ENCODE measurements at regions not wholly inside any gene's neighbourhood (a gene's known extent, or its start where the extent isn't known, plus 50 kb on each side); places are given as distances from the start of the nearest gene placed in this dataset.

DNA sequence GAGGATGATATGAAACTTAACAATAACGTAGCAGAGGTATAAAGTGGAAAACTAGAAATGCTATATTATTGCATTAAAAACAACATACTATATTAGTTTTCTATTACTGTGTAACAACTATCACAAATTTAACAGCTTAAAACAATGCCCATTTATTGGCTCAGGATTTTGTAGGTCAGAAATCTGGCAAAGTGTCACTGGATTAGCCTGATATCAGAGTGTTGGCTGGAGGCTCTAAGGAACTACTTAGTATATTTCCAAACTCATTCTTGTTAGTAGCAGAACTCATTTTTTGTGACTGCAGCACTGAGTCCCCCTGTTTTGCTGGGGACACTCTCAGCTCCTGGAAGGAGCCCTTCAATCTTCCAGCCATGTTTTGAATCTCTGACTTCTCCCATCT lies 306.8 kb downstream of the ETV1 start:
- no peak overlapping the region for H3K27ac ChIP-seq (ENCODE audit: low read length in 2 of 2)
- ATAC-seq (ENCODE audit: low read depth): no peak
- peaks cover 2% of the 10 kb centered on the region for H3K9me3 Mint-ChIP-seq (ENCODE audit: insufficient read depth)
- H3K9me3 ChIP-seq (ENCODE audit: control extremely low read depth in 1 of 3, control insufficient read depth in 2 of 3, insufficient read depth in 1 of 3, low read length in 2 of 3): no peaks in the 10 kb centered on the region
- H3K4me2 ChIP-seq (replicated peaks; ENCODE audit: low read depth, low read length, poor library complexity, severe bottlenecking): no peak overlapping the region
- H2AFZ ChIP-seq (ENCODE audit: insufficient read depth, low read depth, low read length, poor library complexity, severe bottlenecking): no peak overlapping the region
- TF ChIP-seq, protein P1, sequence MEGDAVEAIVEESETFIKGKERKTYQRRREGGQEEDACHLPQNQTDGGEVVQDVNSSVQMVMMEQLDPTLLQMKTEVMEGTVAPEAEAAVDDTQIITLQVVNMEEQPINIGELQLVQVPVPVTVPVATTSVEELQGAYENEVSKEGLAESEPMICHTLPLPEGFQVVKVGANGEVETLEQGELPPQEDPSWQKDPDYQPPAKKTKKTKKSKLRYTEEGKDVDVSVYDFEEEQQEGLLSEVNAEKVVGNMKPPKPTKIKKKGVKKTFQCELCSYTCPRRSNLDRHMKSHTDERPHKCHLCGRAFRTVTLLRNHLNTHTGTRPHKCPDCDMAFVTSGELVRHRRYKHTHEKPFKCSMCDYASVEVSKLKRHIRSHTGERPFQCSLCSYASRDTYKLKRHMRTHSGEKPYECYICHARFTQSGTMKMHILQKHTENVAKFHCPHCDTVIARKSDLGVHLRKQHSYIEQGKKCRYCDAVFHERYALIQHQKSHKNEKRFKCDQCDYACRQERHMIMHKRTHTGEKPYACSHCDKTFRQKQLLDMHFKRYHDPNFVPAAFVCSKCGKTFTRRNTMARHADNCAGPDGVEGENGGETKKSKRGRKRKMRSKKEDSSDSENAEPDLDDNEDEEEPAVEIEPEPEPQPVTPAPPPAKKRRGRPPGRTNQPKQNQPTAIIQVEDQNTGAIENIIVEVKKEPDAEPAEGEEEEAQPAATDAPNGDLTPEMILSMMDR (IDR thresholded peaks at IDR 0.05): no peak
- TF ChIP-seq EZH2 (IDR thresholded peaks at IDR 0.05; ENCODE audit: borderline replicate concordance, insufficient read depth, low read depth, low read length, poor library complexity, severe bottlenecking): no peak
- no peak overlapping the region for H3K4me3 ChIP-seq (ENCODE audit: control extremely low read depth in 1 of 5, extremely low read depth in 1 of 5, insufficient read depth in 1 of 5, low read depth in 2 of 5, low read length in 4 of 5)
- H3K4me3 Mint-ChIP-seq: no peak overlapping the region
- WGBS (ENCODE audit: insufficient coverage): no CpG with 5 or more reads among the region's 1 CpG
- ChIA-PET POLR2A (no interaction called here), CTCF (no interaction called here)
- H4K20me1 ChIP-seq (ENCODE audit: control insufficient read depth, insufficient read depth, low read length, poor library complexity, severe bottlenecking): no peaks in the 10 kb centered on the region
- intact Hi-C loops (cut with micrococcal nuclease): no loop called here
- H3K36me3 ChIP-seq (replicated peaks in 1 of 2; ENCODE audit: control extremely low read depth in 1 of 2, control insufficient read depth in 1 of 2, extremely low read depth in 1 of 2, insufficient read depth in 2 of 2, low read length in 1 of 2): no peaks in the 10 kb centered on the region
- no peaks in the 10 kb centered on the region for H3K4me1 ChIP-seq (ENCODE audit: control insufficient read depth in 2 of 2, insufficient read depth in 2 of 2, low read length in 2 of 2)
- H3K27me3 ChIP-seq (replicated peaks in 1 of 4; ENCODE audit: control extremely low read depth in 1 of 4, control insufficient read depth in 3 of 4, insufficient read depth in 4 of 4, low read length in 3 of 4): no peaks in the 10 kb centered on the region
- H3K79me2 ChIP-seq (ENCODE audit: control insufficient read depth, insufficient read depth, low read length): no peaks in the 10 kb centered on the region
- H3K4me1 Mint-ChIP-seq: no peaks in the 10 kb centered on the region
- no peak overlapping the region for H3K27ac Mint-ChIP-seq
- no peaks in the 10 kb centered on the region for H3K27me3 Mint-ChIP-seq
- H3K9ac ChIP-seq (ENCODE audit: low read length): no peak overlapping the region
- no peak for DNase-seq

DNA sequence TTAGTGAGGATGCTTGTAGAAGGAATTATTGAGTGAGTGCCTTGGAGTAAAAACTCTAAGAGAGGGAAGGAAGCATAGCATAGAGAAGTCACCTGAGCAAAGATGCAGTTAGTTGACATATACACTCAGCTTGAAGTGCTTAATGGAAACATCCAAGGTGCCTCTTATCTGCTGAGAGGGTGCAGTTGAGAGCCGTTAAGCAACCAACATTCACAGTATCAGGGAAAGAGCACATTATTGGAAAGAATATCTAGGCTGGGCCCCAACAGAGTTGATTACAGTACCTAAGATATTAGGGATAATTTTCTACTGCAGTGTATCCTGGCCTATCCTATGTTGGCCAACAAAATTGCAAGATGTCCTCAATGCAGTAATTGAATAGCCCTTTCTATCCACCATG lies 302.0 kb downstream of the ETV1 start:
- H3K4me1 Mint-ChIP-seq: no peaks in the 10 kb centered on the region
- Histone ChIP-seq H3K9ac (ENCODE audit: low read length) (no peak overlapping the region), H2AFZ (ENCODE audit: insufficient read depth, low read depth, low read length, poor library complexity, severe bottlenecking) (no peak overlapping the region), H3K79me2 (ENCODE audit: control insufficient read depth, insufficient read depth, low read length) (no peaks in the 10 kb centered on the region), H3K4me1 (ENCODE audit: control insufficient read depth in 2 of 2, insufficient read depth in 2 of 2, low read length in 2 of 2) (no peaks in the 10 kb centered on the region), H3K4me3 (ENCODE audit: control extremely low read depth in 1 of 5, extremely low read depth in 1 of 5, insufficient read depth in 1 of 5, low read depth in 2 of 5, low read length in 4 of 5) (no peak overlapping the region), H3K36me3 (replicated peaks in 1 of 2; ENCODE audit: control extremely low read depth in 1 of 2, control insufficient read depth in 1 of 2, extremely low read depth in 1 of 2, insufficient read depth in 2 of 2, low read length in 1 of 2) (no peaks in the 10 kb centered on the region), H3K9me3 (ENCODE audit: control extremely low read depth in 1 of 3, control insufficient read depth in 2 of 3, insufficient read depth in 1 of 3, low read length in 2 of 3) (no peaks in the 10 kb centered on the region), H3K27ac (ENCODE audit: low read length in 2 of 2) (no peak overlapping the region), H3K27me3 (replicated peaks in 1 of 4; ENCODE audit: control extremely low read depth in 1 of 4, control insufficient read depth in 3 of 4, insufficient read depth in 4 of 4, low read length in 3 of 4) (no peaks in the 10 kb centered on the region), H3K4me2 (replicated peaks; ENCODE audit: low read depth, low read length, poor library complexity, severe bottlenecking) (no peak overlapping the region), H4K20me1 (ENCODE audit: control insufficient read depth, insufficient read depth, low read length, poor library complexity, severe bottlenecking) (no peaks in the 10 kb centered on the region)
- POLR2A ChIA-PET: no interaction called here
- intact Hi-C loops (cut with micrococcal nuclease): no loop called here
- no peaks in the 10 kb centered on the region for H3K9me3 Mint-ChIP-seq (ENCODE audit: insufficient read depth)
- TF ChIP-seq, protein P1 (IDR thresholded peaks at IDR 0.05): no peak
- TF ChIP-seq EZH2 (IDR thresholded peaks at IDR 0.05; ENCODE audit: borderline replicate concordance, insufficient read depth, low read depth, low read length, poor library complexity, severe bottlenecking): no peak
- H3K27me3 Mint-ChIP-seq: no peaks in the 10 kb centered on the region
- DNase-seq: no peak
- no peak overlapping the region for H3K27ac Mint-ChIP-seq
- no peak for ATAC-seq (ENCODE audit: low read depth)
- no CpG with 5 or more reads among the region's 1 CpG for WGBS (ENCODE audit: insufficient coverage)
- CTCF ChIA-PET: no interaction called here
- no peak overlapping the region for H3K4me3 Mint-ChIP-seq
